ENCODE measurements at regions not wholly inside any gene's neighbourhood (a gene's known extent, or its start where the extent isn't known, plus 50 kb on each side); places are given as distances from the start of the nearest gene placed in this dataset.

- no peak for DNase-seq
Measured at GRCh38 chr6:48200869-48201390, 89.9 kb upstream of the PTCHD4 start.

GRCh38 chr6:48199499-48199898, 88.5 kb upstream of the PTCHD4 start:
- no peak for DNase-seq

GRCh38 chr6:48197941-48198340, 86.9 kb upstream of the PTCHD4 start:
- no peak for DNase-seq

GRCh38 chr6:48194596-48195295, 83.7 kb upstream of the PTCHD4 start:
- DNase-seq = no peak

GRCh38 chr6:48188158-48188557, 77.2 kb upstream of the PTCHD4 start:
- DNase-seq = no peak

- DNase-seq = no peak
Measured at GRCh38 chr6:48186746-48187145, 75.7 kb upstream of the PTCHD4 start.

GRCh38 chr6:48184648-48185047, 73.7 kb upstream of the PTCHD4 start:
- no peak for DNase-seq

- DNase-seq = no peak
Measured at GRCh38 chr6:48183811-48184605, 73.0 kb upstream of the PTCHD4 start.

- DNase-seq = no peak
Measured at GRCh38 chr6:48183178-48183577, 72.2 kb upstream of the PTCHD4 start.

GRCh38 chr6:48178700-48179099, 67.7 kb upstream of the PTCHD4 start:
- DNase-seq = no peak

GRCh38 chr6:48177786-48178185, 66.8 kb upstream of the PTCHD4 start:
- DNase-seq = no peak

GRCh38 chr6:48176645-48177308, 65.8 kb upstream of the PTCHD4 start:
- DNase-seq = no peak

GRCh38 chr6:48169635-48170034, 58.6 kb upstream of the PTCHD4 start:
- no peak for DNase-seq

Data from right hindlimb (tissue), 1 donor.